ENCODE measurements at regions not wholly inside any gene's neighbourhood (a gene's known extent, or its start where the extent isn't known, plus 50 kb on each side); places are given as distances from the start of the nearest gene placed in this dataset.
A peak's percentile ranks its signal among the peaks of the same experiment; 100 is the strongest.
"Not testable (repeated sequence)": the region's sequence is repeated elsewhere in the genome, so short reads cannot be mapped to it uniquely, and the experiment has no call there.

DNA sequence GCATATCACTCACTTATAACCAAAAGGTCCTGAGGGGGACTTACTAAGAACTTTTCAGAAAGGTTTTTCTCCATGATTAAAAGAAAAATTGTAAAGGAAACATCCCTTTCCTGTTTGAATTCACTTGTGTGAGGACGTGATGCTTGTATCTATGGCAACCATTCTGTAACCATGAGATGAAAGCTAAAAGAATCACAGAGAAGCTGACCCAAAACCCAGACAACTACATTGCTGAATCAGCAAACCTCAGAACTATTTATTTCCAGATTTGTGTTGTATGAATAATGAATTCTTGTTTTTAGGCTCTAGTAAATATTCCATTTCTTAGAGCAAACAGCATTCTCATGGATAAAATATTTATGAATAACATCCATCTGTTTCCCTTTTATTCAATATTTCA, 91.2 kb downstream of the RCHY1 start:
- Histone ChIP-seq H3K9me3 (ENCODE audit: control insufficient read depth, low read length) (peaks cover 7% of the 10 kb centered on the region), H3K27me3 (replicated peaks; ENCODE audit: control insufficient read depth, insufficient read depth, low read length) (no peaks in the 10 kb centered on the region), H3K4me1 (ENCODE audit: control insufficient read depth, insufficient read depth, low read length) (no peaks in the 10 kb centered on the region), H3K9ac (ENCODE audit: low read length) (no peak overlapping the region), H3K4me3 (ENCODE audit: low read length) (no peak overlapping the region), H3K36me3 (ENCODE audit: control insufficient read depth, insufficient read depth, low read length, severe bottlenecking) (no peaks in the 10 kb centered on the region)
- no peak for DNase-seq (ENCODE audit: low read depth)

DNA sequence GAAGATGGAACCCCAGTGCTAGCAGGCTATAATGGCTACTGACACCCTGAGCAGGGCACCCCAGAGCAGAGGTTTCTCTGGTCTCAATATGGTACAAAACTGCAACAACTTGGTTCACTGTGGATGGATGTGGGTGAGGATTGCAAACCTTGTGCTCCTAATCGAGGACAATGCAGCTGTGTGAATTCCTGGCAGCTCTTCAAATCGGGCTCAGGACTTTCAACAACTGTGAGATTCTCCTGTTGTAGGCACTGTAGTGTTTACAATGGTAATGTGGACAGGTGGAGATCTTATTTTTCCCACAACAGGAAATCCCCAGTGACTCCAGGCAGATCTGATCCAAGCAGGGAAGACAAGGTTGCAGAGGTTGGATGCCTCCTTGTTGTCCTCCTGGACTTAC, 101.5 kb downstream of the RCHY1 start:
- Histone ChIP-seq H3K4me3 (ENCODE audit: low read length) (no peak overlapping the region), H3K9me3 (ENCODE audit: control insufficient read depth, low read length) (peaks cover 5% of the 10 kb centered on the region), H3K36me3 (ENCODE audit: control insufficient read depth, insufficient read depth, low read length, severe bottlenecking) (no peaks in the 10 kb centered on the region), H3K4me1 (ENCODE audit: control insufficient read depth, insufficient read depth, low read length) (no peaks in the 10 kb centered on the region), H3K9ac (ENCODE audit: low read length) (no peak overlapping the region), H3K27me3 (replicated peaks; ENCODE audit: control insufficient read depth, insufficient read depth, low read length) (no peaks in the 10 kb centered on the region)
- DNase-seq (ENCODE audit: low read depth): no peak

DNA sequence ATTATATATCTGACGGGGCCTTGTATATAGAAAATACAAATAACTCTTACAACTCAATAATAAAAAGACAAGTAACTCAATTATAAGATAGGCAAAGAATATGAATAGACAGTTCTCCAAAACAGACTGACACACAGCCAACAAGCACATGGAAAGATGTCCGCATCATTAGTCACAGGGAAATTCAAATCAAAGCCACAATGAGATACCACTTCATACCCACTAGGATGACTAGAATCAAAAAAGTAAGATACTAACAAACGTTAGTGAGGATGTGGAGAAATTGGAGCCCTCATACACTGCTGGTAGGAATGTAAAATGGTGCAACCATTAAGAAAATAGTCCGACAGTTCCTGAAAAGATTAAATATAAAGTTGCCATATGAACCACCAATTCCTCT, 115.7 kb downstream of the RCHY1 start:
- Histone ChIP-seq H3K36me3 (ENCODE audit: control insufficient read depth, insufficient read depth, low read length, severe bottlenecking) (no peaks in the 10 kb centered on the region), H3K9ac (ENCODE audit: low read length) (no peak overlapping the region), H3K4me1 (ENCODE audit: control insufficient read depth, insufficient read depth, low read length) (no peaks in the 10 kb centered on the region), H3K9me3 (ENCODE audit: control insufficient read depth, low read length) (no peaks in the 10 kb centered on the region), H3K27me3 (replicated peaks; ENCODE audit: control insufficient read depth, insufficient read depth, low read length) (no peaks in the 10 kb centered on the region), H3K4me3 (ENCODE audit: low read length) (no peak overlapping the region)
- no peak for DNase-seq (ENCODE audit: low read depth)

DNA sequence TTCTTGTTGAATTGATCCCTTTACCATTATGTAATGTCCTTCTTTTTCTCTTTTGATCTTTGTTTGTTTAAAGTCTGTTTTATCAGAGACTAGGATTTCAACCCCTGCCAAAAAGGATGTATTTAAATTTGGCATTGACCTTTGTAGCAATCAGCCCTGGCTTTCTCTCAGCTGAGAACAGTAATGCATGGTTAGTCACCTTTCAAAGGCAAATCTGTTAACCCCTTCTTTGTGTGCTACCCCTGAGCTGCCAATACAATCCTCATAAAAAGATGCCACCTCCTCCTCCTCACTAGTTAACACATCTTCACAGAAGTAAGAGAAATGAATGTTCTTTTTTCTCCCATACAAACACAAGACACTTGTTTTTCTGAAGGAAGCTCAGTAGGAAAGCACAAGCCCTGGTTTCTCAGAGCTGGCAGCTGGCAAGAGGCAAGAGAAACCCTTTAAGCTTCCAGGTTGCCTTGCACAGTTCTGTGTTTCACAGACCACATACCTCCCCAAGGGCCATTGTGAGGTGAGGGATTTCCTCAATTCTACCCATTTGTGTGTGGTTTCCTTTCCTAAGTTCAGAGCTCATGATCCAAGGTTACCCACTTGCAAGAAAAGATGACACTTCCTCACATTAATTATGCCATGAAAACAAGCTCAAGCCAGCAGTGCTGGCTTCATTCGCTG, 122.6 kb downstream of the RCHY1 start:
- no peaks in the 10 kb centered on the region for H3K36me3 ChIP-seq (ENCODE audit: control insufficient read depth, insufficient read depth, low read length, severe bottlenecking)
- no peaks in the 10 kb centered on the region for H3K27me3 ChIP-seq (replicated peaks; ENCODE audit: control insufficient read depth, insufficient read depth, low read length)
- H3K4me3 ChIP-seq (ENCODE audit: low read length): no peak overlapping the region
- H3K4me1 ChIP-seq (ENCODE audit: control insufficient read depth, insufficient read depth, low read length): no peaks in the 10 kb centered on the region
- no peak for DNase-seq (ENCODE audit: low read depth)
- H3K9ac ChIP-seq (ENCODE audit: low read length): no peak overlapping the region
- no peaks in the 10 kb centered on the region for H3K9me3 ChIP-seq (ENCODE audit: control insufficient read depth, low read length)

DNA sequence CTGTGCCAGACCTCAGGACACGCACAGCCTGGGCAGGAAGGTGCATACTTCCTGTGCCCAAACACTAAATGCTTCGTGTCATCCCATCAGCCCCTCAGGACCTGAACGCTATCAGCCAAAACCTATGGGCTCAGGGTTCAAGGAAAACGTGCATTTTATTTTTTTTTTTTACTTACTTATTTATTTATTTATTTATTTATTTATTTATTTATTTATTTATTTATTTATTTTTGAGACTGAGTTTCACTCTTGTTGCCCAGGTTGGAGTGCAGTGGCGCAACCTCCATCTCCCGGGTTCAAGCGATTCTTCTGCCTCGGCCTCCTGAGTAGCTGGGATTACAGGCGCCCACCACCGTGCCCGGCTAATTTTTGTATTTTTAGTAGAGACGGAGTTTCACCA, 127.8 kb downstream of the RCHY1 start:
- not testable (repeated sequence) for H3K9ac ChIP-seq (ENCODE audit: low read length); H3K4me1 ChIP-seq (ENCODE audit: control insufficient read depth, insufficient read depth, low read length); DNase-seq (ENCODE audit: low read depth); H3K9me3 ChIP-seq (ENCODE audit: control insufficient read depth, low read length); H3K4me3 ChIP-seq (ENCODE audit: low read length); H3K36me3 ChIP-seq (ENCODE audit: control insufficient read depth, insufficient read depth, low read length, severe bottlenecking); H3K27me3 ChIP-seq (replicated peaks; ENCODE audit: control insufficient read depth, insufficient read depth, low read length)

DNA sequence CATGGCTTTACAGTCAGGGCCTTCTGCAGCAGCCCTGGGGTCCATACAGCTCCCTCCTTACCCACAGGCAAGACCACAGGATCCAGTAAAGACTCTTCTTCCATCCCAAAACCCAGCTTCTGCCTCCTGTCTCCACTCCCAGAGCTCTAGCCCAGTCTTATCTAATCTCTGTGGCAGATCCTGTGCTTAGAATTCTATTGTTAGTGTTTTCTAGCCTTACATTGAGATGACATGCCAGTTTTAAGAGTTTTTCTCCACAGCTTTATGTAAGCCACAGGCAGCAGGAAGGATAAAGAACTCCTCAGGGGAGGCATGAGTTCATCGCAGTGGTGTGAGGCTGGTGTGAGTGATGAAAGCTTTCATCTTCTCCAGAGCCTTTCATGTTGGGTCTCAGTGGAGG, 129.1 kb downstream of the RCHY1 start:
- Histone ChIP-seq H3K4me3 (ENCODE audit: low read length) (no peak overlapping the region), H3K9me3 (ENCODE audit: control insufficient read depth, low read length) (peaks cover 3% of the 10 kb centered on the region), H3K4me1 (ENCODE audit: control insufficient read depth, insufficient read depth, low read length) (no peaks in the 10 kb centered on the region), H3K36me3 (ENCODE audit: control insufficient read depth, insufficient read depth, low read length, severe bottlenecking) (no peaks in the 10 kb centered on the region), H3K9ac (ENCODE audit: low read length) (no peak overlapping the region), H3K27me3 (replicated peaks; ENCODE audit: control insufficient read depth, insufficient read depth, low read length) (no peaks in the 10 kb centered on the region)
- no peak for DNase-seq (ENCODE audit: low read depth)

DNA sequence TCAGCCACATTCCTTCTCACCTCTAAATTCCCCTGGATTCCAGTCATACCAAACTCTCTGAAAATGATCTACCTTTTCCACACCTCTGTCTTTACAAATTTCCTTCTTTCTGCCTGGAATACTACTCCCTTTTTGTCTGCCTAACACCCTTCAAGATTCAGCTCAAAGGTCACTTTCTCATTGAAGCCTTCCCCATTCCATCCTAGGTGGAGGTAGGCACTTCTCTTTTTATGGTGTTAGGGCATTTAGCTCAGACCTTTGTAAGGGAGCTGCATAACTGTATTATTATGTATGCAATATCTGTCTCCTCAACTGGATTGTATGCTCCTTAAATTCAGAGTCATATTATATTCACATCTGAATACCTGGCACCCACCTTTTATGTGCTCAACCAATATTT, 137.7 kb downstream of the RCHY1 start:
- DNase-seq (ENCODE audit: low read depth): no peak
- H3K36me3 ChIP-seq (ENCODE audit: control insufficient read depth, insufficient read depth, low read length, severe bottlenecking): no peaks in the 10 kb centered on the region
- H3K9ac ChIP-seq (ENCODE audit: low read length): no peak overlapping the region
- no peaks in the 10 kb centered on the region for H3K27me3 ChIP-seq (replicated peaks; ENCODE audit: control insufficient read depth, insufficient read depth, low read length)
- no peaks in the 10 kb centered on the region for H3K4me1 ChIP-seq (ENCODE audit: control insufficient read depth, insufficient read depth, low read length)
- peaks cover 5% of the 10 kb centered on the region for H3K9me3 ChIP-seq (ENCODE audit: control insufficient read depth, low read length)
- no peak overlapping the region for H3K4me3 ChIP-seq (ENCODE audit: low read length)

DNA sequence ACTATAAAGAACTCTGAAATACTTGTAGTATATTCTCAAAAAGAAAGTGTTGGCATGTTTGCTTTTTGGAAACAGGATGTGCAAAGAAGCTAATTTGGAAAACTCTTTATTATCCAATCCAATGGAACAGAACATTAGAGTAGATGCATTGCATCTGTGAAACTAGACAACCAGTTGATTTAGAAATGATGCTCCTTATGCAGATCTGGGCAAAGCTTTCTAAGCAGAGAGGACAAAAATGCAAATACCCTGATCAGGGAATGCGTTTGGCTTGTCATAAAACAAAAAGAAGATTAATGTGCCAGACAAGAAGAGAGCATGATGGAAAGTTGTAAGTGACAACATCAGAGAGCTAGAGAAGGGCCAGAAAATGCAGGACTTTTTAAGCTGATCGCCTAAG, 142.3 kb downstream of the RCHY1 start:
- Histone ChIP-seq H3K4me3 (ENCODE audit: low read length) (no peak overlapping the region), H3K36me3 (ENCODE audit: control insufficient read depth, insufficient read depth, low read length, severe bottlenecking) (no peaks in the 10 kb centered on the region), H3K27me3 (replicated peaks; ENCODE audit: control insufficient read depth, insufficient read depth, low read length) (peaks cover 13% of the 10 kb centered on the region), H3K9me3 (ENCODE audit: control insufficient read depth, low read length) (no peaks in the 10 kb centered on the region), H3K9ac (ENCODE audit: low read length) (no peak overlapping the region), H3K4me1 (ENCODE audit: control insufficient read depth, insufficient read depth, low read length) (no peaks in the 10 kb centered on the region)
- no peak for DNase-seq (ENCODE audit: low read depth)

DNA sequence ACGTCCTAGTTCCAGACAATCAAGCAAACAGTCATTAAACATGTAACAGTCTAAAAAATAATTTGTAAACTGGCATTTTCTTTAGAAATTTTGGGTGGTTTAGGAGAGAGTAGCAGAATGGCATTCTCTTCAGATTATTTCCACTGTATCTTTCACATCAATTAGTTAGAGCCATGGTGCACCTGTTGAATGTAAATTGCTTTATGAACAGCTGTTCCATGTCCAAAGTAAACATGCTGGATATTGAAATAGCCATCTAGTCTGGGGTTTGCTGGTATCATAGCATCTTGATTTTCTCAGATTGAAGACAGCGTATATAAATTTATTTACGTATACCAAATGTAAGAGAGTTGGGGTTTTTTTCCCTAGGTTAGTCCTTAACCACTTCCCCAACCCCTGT, 143.6 kb downstream of the RCHY1 start:
- H3K9ac ChIP-seq (ENCODE audit: low read length): no peak overlapping the region
- no peaks in the 10 kb centered on the region for H3K9me3 ChIP-seq (ENCODE audit: control insufficient read depth, low read length)
- no peak for DNase-seq (ENCODE audit: low read depth)
- H3K4me1 ChIP-seq (ENCODE audit: control insufficient read depth, insufficient read depth, low read length): no peaks in the 10 kb centered on the region
- no peaks in the 10 kb centered on the region for H3K36me3 ChIP-seq (ENCODE audit: control insufficient read depth, insufficient read depth, low read length, severe bottlenecking)
- no peak overlapping the region for H3K4me3 ChIP-seq (ENCODE audit: low read length)
- H3K27me3 ChIP-seq (replicated peaks; ENCODE audit: control insufficient read depth, insufficient read depth, low read length): peaks cover 13% of the 10 kb centered on the region

DNA sequence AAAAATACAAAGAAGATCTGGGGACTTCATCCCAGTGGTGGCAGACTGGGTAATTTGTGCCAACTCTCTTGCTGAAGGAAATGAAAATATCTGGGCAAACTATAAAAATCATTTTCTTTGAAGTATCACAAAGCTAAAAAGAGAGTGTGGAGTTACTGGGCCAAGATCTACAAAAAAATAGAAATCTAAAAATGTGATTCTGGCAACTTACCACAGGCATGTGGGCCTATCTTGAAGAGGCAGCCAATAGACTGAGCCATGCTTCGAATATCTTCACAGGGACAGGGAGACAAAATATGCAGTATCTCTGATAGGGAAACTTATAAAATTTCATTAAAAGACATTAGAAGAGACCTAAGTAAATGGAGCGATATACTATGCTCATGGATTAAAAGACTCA, 168.8 kb downstream of the RCHY1 start:
- no peaks in the 10 kb centered on the region for H3K27me3 ChIP-seq (replicated peaks; ENCODE audit: control insufficient read depth, insufficient read depth, low read length)
- no peaks in the 10 kb centered on the region for H3K36me3 ChIP-seq (ENCODE audit: control insufficient read depth, insufficient read depth, low read length, severe bottlenecking)
- no peak overlapping the region for H3K4me3 ChIP-seq (ENCODE audit: low read length)
- H3K9me3 ChIP-seq (ENCODE audit: control insufficient read depth, low read length): no peaks in the 10 kb centered on the region
- peak; percentile 34 for DNase-seq (ENCODE audit: low read depth)
- peaks cover 22% of the 10 kb centered on the region for H3K4me1 ChIP-seq (ENCODE audit: control insufficient read depth, insufficient read depth, low read length)
- H3K9ac ChIP-seq (ENCODE audit: low read length): peak overlapping the region; percentile 65

DNA sequence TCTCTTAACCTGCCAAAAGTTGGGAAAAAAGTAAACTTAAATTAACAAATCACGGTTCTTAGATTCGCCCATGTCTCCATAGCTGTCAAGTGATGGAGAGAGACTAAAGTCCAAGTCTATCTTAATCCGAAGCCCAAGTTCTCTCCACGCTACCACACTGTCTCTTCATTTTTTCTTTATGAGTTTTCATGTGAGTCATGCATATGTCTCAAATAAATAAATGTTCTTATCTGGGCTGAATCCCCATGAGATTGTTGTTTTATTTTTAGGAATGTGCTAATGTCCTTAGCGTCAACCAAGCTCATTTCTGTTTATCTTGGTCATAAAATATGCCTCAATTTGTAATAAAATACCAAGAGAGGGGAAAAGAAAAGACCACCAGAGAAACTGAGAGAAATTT, 169.3 kb downstream of the RCHY1 start:
- H3K9me3 ChIP-seq (ENCODE audit: control insufficient read depth, low read length): no peaks in the 10 kb centered on the region
- H3K27me3 ChIP-seq (replicated peaks; ENCODE audit: control insufficient read depth, insufficient read depth, low read length): no peaks in the 10 kb centered on the region
- peak overlapping the region; percentile 65 for H3K9ac ChIP-seq (ENCODE audit: low read length)
- peaks cover 27% of the 10 kb centered on the region for H3K4me1 ChIP-seq (ENCODE audit: control insufficient read depth, insufficient read depth, low read length)
- no peak overlapping the region for H3K4me3 ChIP-seq (ENCODE audit: low read length)
- H3K36me3 ChIP-seq (ENCODE audit: control insufficient read depth, insufficient read depth, low read length, severe bottlenecking): no peaks in the 10 kb centered on the region
- peak; percentile 77 for DNase-seq (ENCODE audit: low read depth)

DNA sequence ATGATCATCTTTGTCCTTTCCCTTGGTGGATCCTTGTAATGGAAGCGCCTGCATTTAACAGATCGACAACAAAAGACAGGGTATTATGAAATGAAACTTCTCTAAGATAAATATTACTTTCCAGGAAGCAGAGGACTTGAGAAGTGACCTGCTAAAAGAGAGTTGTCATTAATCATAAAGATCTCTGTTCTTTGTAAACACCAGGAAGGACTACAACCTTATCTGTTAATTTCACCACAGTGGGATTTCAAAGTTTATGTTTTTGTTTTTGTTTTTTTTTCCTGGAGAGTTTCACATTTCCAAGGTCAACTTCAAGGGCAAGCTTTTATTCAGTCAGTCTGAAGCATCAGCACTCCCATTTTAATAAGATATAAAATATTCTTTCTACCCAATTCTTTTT, 170.9 kb downstream of the RCHY1 start:
- Histone ChIP-seq H3K9me3 (ENCODE audit: control insufficient read depth, low read length) (no peaks in the 10 kb centered on the region), H3K4me1 (ENCODE audit: control insufficient read depth, insufficient read depth, low read length) (peaks cover 38% of the 10 kb centered on the region), H3K36me3 (ENCODE audit: control insufficient read depth, insufficient read depth, low read length, severe bottlenecking) (no peaks in the 10 kb centered on the region), H3K9ac (ENCODE audit: low read length) (no peak overlapping the region), H3K27me3 (replicated peaks; ENCODE audit: control insufficient read depth, insufficient read depth, low read length) (no peaks in the 10 kb centered on the region), H3K4me3 (ENCODE audit: low read length) (no peak overlapping the region)
- DNase-seq (ENCODE audit: low read depth): no peak
